Osteoblast (primary cell): ENCODE measurements at regions not wholly inside any gene's neighbourhood (a gene's known extent, or its start where the extent isn't known, plus 50 kb on each side); places are given as distances from the start of the nearest gene placed in this dataset.

Source experiments
- DNase-seq: peaks from one replicate; pipeline ENCODE4 v3.0.0; 2011; ENCODE audit warnings: low spot score, mixed read lengths; ENCODE audit not compliant: insufficient read length; ENCODE audit errors: missing footprints
- H2AFZ ChIP-seq: 2 replicates; pipeline ENCODE4 v1.6.0; 2011; ENCODE audit warnings: mild to moderate bottlenecking, low read length
- H3K27ac ChIP-seq: 2 replicates; pipeline ENCODE4 v1.5.1; 2011; ENCODE audit warnings: mild to moderate bottlenecking, low read depth, low read length, moderate library complexity
- H3K27me3 ChIP-seq: 2 replicates; pipeline ENCODE4 v1.6.0; 2012; ENCODE audit warnings: mild to moderate bottlenecking, control low read depth, inconsistent platforms, low read length, moderate library complexity; ENCODE audit not compliant: insufficient read depth
- H3K36me3 ChIP-seq: 2 replicates; pipeline ENCODE4 v1.5.1; 2011; ENCODE audit warnings: mild to moderate bottlenecking, low read length, control low read depth, moderate library complexity; ENCODE audit not compliant: insufficient read depth
- H3K4me1 ChIP-seq: 2 replicates; pipeline ENCODE4 v1.5.1; 2011; ENCODE audit warnings: mild to moderate bottlenecking, low read length, control low read depth, moderate library complexity; ENCODE audit not compliant: insufficient read depth
- H3K4me2 ChIP-seq: 2 replicates; pipeline ENCODE4 v1.6.0; 2011; ENCODE audit warnings: mild to moderate bottlenecking, low read length; ENCODE audit not compliant: insufficient read depth
- H3K4me3 ChIP-seq: fragments of 200-600 bp; sonication (generic); 3 replicates; pipeline ENCODE4 v1.5.1; 2012; ENCODE audit warnings: mild to moderate bottlenecking, low read length, inconsistent platforms; ENCODE audit not compliant: insufficient read depth
- H3K79me2 ChIP-seq: 2 replicates; pipeline ENCODE4 v1.6.0; 2012; ENCODE audit warnings: mild to moderate bottlenecking, low read length, control low read depth, inconsistent platforms; ENCODE audit not compliant: insufficient read depth
- H3K9me3 ChIP-seq: 2 replicates; pipeline ENCODE4 v1.5.1; 2011; ENCODE audit warnings: low read depth, low read length, control low read depth
- H4K20me1 ChIP-seq: 2 replicates; pipeline ENCODE4 v1.6.0; 2012; ENCODE audit warnings: mild to moderate bottlenecking, low read length, control low read depth; ENCODE audit not compliant: insufficient read depth
- CTCF ChIP-seq: IDR thresholded peaks from 2 replicates; pipeline ENCODE4 v1.5.1; 2011; ENCODE audit warnings: mild to moderate bottlenecking, low read depth, low read length, moderate library complexity; ENCODE audit errors: extremely low read depth

- DNase-seq, result no peak
- peaks cover 28% of the 10 kb centered on the region for H4K20me1 ChIP-seq
- H3K9me3 ChIP-seq, result no peaks in the 10 kb centered on the region
- no peaks in the 10 kb centered on the region for H3K4me1 ChIP-seq
- H3K27ac ChIP-seq, result no peak overlapping the region
- H3K4me3 ChIP-seq, result no peak overlapping the region
- no peak overlapping the region for H2AFZ ChIP-seq
- no peaks in the 10 kb centered on the region for H3K27me3 ChIP-seq
- peaks cover 2% of the 10 kb centered on the region for H3K79me2 ChIP-seq
- no peaks in the 10 kb centered on the region for H3K36me3 ChIP-seq
- H3K4me2 ChIP-seq, result no peak overlapping the region
- TF ChIP-seq CTCF, result no peak
These were observed 193.4 kb upstream of the GSE1 start for GRCh38 chr16:85419503-85420408.

- peaks cover 29% of the 10 kb centered on the region for H4K20me1 ChIP-seq
- DNase-seq, result peak; percentile 98
- H3K79me2 ChIP-seq, result peaks cover 2% of the 10 kb centered on the region
- no peaks in the 10 kb centered on the region for H3K27me3 ChIP-seq
- no peak overlapping the region for H3K4me3 ChIP-seq
- H3K9me3 ChIP-seq, result no peaks in the 10 kb centered on the region
- no peak overlapping the region for H3K4me2 ChIP-seq
- H3K27ac ChIP-seq, result no peak overlapping the region
- H2AFZ ChIP-seq, result no peak overlapping the region
- TF ChIP-seq CTCF, result peak; percentile 89
- no peaks in the 10 kb centered on the region for H3K36me3 ChIP-seq
- H3K4me1 ChIP-seq, result no peaks in the 10 kb centered on the region
These were observed 192.4 kb upstream of the GSE1 start for GRCh38 chr16:85420501-85421337.

GRCh38 chr16:85421338-85422195 lies 191.6 kb upstream of the GSE1 start:
- peaks cover 32% of the 10 kb centered on the region for H4K20me1 ChIP-seq
- no peak for TF ChIP-seq CTCF
- H3K4me2 ChIP-seq, result no peak overlapping the region
- H3K27me3 ChIP-seq, result no peaks in the 10 kb centered on the region
- no peak overlapping the region for H2AFZ ChIP-seq
- peaks cover 2% of the 10 kb centered on the region for H3K79me2 ChIP-seq
- DNase-seq, result no peak
- H3K27ac ChIP-seq, result no peak overlapping the region
- H3K9me3 ChIP-seq, result no peaks in the 10 kb centered on the region
- no peaks in the 10 kb centered on the region for H3K4me1 ChIP-seq
- no peaks in the 10 kb centered on the region for H3K36me3 ChIP-seq
- no peak overlapping the region for H3K4me3 ChIP-seq
